Cardiac fibroblast (primary cell): ENCODE measurements at regions not wholly inside any gene's neighbourhood (a gene's known extent, or its start where the extent isn't known, plus 50 kb on each side); places are given as distances from the start of the nearest gene placed in this dataset.

Experiments used
- DNase-seq, 2 donors: peaks; one replicate each; pipeline versions ENCODE4 v3.0.0 to v3.0.0-alpha.2; 2010; ENCODE audit warnings: low read depth in 2 of 2
- H3K4me3 ChIP-seq, 2 donors: replicated peaks in 1 of 2; 1 replicate in 1 of 2; 2 replicates in 1 of 2; pipeline ENCODE4 v1.5.1; 2011; ENCODE audit warnings: low read depth in 2 of 2, low read length in 2 of 2, mild to moderate bottlenecking in 2 of 2, moderate library complexity in 1 of 2
- CTCF ChIP-seq: IDR thresholded peaks from one replicate; pipeline ENCODE4 v1.5.1; 2011; ENCODE audit warnings: low read depth, mild to moderate bottlenecking, low read length, inconsistent platforms

GRCh38 chr13:63902141-63902540 is 2486.5 kb upstream of the PCDH20 start:
- no peak for DNase-seq
- no peak for TF ChIP-seq CTCF
- H3K4me3 ChIP-seq = no peak overlapping the region

- no peak for TF ChIP-seq CTCF
- H3K4me3 ChIP-seq = no peak overlapping the region
- no peak for DNase-seq
These were observed 2486.0 kb upstream of the PCDH20 start for GRCh38 chr13:63901630-63902029.

GRCh38 chr13:63900406-63900805 is 2484.8 kb upstream of the PCDH20 start:
- no peak for TF ChIP-seq CTCF
- H3K4me3 ChIP-seq = no peak overlapping the region
- DNase-seq = no peak

GRCh38 chr13:63896321-63896720 is 2480.7 kb upstream of the PCDH20 start:
- no peak overlapping the region for H3K4me3 ChIP-seq
- no peak for DNase-seq
- TF ChIP-seq CTCF = no peak

GRCh38 chr13:63882052-63882451 is 2466.4 kb upstream of the PCDH20 start:
- no peak for TF ChIP-seq CTCF
- H3K4me3 ChIP-seq = no peak overlapping the region
- no peak for DNase-seq

- DNase-seq = no peak
- no peak overlapping the region for H3K4me3 ChIP-seq
- no peak for TF ChIP-seq CTCF
These were observed 2465.1 kb upstream of the PCDH20 start for GRCh38 chr13:63880705-63881104.

GRCh38 chr13:63873936-63874335 is 2458.3 kb upstream of the PCDH20 start:
- no peak for TF ChIP-seq CTCF
- no peak for DNase-seq
- no peak overlapping the region for H3K4me3 ChIP-seq
